ENCODE measurements at regions not wholly inside any gene's neighbourhood (a gene's known extent, or its start where the extent isn't known, plus 50 kb on each side); places are given as distances from the start of the nearest gene placed in this dataset.

DNA sequence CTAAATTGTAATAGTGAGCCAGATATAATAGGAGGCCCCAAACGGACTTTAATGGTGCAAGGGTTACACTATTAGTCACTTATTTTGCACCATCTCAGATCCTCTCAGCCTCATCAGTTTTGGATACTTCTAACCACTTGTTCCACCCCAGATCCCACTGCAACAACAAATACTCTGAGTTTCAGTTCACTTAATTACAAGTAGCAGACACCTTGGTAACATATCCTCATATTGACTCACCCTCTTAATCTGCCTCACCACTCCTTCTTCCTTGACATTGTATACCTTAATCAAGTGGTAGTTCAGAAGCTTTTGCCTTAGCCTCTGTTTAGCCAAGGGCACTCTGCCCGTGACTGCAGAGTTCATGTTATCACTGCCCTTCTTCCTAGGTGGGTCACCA lies 256.1 kb upstream of the UBASH3B start:
- no peak for DNase-seq

DNA sequence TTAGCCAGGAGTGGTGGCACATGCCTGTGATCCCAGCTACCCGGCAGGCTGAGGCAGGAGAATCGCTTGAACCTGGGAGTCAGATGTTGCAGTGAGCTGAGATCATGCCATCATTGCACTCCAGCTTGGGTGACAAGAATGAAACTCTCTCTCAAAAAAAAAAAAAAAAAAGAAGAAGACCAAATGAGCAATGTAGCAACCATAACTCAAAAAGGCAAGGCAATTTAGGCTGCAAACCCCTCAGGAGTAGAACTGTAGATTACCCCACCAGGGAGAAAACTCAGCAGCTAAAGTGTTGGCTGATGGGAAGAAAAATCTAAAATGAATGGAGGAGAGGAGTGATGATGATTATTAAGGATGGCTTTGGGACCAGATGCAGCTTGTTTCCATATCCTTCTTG lies 256.7 kb upstream of the UBASH3B start:
- DNase-seq: no peak

DNA sequence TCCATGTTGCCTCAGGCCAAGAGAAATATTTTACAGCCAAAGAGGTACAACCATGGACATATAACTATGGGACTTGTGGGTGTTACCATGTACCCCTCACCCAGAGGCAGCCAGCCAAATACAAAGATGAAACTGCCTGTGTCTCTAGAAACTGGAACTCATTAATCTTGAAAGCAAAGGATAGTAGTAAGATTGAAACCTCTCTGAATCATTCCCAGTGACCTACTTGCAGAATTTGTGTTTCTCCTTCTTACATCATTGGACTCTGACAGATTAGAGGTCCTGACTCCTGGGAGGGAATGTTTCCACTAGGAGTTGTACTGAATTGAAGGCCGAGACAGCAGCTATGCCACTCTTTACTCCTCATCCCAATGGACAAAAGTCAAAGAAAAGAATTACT lies 257.4 kb upstream of the UBASH3B start:
- DNase-seq: no peak

DNA sequence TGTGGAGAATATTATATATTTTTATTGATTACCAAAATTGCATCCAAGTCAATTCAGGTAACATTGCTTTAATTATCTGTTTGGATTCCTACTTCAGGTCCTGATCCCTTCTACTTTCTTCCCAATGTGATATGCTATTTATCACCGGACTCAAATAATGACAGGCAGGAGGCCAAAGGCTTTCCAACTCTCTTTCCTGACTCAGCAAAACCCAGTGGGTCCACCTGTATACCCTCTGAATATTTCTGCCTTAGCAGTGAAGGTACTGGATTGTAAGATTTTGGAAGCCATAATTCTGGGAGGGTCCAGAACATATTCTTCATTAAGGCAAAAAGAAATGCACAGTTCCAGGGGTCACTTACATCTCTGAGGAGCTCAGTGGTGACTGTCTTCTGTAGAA lies 260.2 kb upstream of the UBASH3B start:
- DNase-seq: no peak

DNA sequence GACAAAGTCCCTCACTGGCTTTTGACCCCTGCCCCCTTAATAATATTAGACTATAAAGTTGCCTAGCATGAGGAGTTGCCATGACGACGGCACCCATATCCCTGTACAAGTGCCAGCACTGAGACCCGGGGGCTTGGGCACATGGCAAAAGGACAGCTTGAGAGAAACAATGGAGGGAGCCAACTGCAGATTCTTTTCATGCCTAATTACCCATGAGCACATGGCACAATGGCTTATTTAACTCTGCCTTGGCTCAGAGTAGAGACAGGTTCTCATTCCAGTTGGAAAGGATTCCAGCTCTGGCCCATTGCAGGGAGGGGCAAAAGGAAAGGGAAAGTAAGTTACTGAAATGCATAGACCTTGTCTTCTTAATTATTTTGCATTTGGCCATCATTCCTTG lies 261.2 kb upstream of the UBASH3B start:
- DNase-seq: no peak

DNA sequence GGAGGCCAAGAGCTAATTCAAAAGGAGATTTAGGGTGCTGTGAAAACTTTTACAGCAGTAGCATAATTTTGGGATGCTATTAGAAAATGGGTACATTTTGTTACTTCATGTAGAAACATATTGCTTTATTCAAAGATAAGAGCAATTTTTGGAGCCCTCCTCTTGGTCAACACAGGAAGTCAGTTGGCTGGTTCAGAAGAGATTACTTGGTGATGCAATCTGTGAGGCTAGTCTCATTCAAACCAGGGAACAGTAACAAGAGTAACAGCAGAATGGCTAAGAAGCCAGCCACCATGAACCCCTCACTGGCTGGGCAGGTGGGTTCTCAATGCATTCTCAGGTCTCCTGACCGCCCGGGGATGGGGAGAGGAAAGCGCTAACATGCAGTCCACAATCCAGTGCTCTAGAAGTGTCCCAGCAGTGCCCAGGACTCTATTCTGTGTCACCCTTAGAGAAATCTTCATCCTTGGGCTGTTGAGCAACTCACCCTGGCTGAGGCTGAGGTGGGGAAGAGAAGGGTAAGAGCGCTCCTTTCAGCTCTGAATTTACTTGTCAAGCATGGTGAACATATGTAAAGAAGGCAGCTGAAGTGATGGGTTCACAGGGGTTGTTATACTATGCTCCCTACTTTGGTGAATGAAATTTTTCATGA lies 262.2 kb upstream of the UBASH3B start:
- no peak for DNase-seq

DNA sequence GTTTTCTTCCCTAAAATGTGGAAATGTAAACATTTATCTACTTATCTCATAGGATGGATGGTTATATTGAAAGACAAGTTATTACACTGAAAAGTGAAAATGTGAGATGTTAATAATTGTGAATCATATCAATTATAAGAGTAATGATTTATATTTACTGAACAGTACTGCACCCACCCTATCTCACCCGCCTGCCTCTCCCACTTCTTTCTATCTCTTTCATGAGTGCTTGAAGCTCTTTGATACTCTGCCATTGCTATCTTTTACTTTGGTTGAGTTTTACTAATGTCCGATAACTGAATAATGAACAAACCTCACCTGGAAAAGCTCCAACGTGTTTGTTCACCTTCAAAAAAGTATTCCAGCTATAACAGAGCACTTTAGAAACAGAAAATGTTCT lies 263.0 kb upstream of the UBASH3B start:
- DNase-seq: no peak

DNA sequence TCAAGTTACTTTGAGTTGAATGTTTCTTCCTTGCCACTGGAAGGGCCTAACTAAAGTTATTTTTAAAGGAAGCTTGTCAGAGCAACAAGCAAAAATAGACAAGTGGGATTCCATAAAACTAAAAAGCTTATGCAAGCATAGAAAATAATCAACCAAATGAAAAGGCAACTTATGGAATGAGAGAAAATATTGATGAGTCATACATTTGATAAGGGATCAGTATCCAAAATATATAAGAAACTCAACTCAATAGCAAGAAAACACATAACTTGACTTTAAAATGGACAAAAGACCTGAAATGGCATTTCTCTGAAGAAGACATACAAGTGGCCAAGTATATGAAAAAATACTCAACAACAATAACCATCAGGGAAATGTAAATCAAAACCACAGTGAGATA lies 264.5 kb upstream of the UBASH3B start:
- DNase-seq: no peak

DNA sequence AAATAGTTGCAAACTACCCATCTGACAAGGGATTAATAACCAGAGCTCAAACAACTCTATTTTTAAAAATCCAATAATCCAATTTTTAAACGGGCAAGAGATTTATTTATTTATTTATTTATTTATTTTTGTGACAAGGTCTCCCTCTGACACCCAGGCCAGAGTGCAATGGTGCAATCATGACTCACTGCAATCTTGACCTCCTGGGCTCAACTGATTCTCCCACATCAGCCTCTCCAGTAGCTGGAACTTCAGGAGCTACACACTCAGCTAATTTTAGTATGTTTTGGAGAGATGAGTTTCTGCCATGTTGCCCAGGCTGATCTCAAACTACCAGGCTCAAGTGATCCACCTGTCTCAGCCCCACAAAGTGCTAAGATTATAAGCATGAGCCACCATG lies 267.2 kb upstream of the BLID start:
- no peak for DNase-seq

DNA sequence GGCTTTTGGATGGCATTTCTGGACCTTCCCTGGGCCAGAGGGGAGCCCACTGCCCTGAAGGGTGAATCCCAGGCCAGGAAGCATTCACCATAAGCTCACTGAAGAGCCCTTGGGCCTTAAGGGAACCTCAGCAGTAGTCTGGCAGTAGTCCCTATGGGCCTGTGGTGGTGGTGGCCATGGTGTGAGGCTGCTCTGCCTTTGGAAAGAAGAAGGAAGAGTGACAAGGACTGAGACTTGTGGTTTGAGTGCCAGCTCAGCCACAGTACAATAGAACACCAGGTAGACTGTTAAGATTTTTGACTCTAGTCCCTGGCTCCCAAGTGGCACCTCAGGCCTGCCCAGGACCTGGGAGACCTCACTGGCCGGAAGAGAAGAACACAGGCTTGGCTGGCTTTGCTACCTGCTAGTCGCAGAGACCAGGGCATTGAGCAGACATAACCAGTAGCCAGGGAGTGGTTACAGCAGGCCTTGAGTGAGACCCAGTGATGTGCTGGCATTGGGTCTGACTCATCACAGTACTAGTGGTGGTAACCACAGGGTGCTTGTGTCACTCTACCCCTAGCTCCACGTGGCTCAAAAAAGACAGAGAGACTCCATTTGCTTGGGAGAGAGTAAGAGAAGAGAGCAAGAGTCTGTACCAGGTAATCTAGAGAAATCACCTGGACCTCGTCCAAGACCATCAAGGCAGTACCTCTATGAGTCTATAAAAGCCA lies 259.8 kb upstream of the BLID start:
- no peak for DNase-seq

DNA sequence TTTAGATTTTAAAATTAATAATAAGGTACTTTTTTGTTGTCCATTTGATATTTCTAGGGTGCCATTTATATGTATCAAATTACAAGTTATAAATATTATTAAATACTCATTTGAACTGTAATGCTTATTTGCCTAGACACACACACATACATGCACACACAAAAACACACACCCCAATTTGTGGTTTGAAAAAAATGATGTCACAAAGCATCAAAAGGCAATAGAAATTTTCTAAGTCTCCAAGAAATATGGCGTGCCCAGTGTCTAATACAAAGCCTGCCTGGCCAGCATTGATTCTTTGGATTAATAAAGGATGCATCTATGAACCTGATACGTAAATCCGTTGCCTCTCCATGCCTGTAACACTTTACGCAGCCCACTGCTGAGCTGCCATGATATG lies 252.8 kb upstream of the BLID start:
- no peak for DNase-seq

DNA sequence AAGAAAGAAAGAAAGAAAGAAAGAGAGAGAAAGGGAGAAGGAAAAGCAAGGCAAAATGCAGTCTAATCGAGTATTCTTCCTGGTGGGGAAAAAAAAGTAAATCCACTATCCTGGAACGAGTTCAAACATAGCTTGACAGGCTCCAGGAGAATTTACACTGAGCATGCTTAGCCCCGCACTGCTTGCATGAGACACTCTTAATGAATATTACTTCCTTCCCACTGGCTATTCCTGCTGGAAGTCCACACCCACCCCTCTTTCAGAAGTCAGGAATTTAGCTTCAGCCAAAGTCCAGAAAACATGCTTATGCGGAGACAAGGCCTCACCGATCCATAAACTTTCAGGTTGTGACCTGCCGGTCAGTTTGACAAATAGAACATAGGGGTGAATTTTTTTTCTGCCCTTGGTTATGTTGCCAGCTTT lies 251.8 kb upstream of the BLID start:
- peak; percentile 86 for DNase-seq

DNA sequence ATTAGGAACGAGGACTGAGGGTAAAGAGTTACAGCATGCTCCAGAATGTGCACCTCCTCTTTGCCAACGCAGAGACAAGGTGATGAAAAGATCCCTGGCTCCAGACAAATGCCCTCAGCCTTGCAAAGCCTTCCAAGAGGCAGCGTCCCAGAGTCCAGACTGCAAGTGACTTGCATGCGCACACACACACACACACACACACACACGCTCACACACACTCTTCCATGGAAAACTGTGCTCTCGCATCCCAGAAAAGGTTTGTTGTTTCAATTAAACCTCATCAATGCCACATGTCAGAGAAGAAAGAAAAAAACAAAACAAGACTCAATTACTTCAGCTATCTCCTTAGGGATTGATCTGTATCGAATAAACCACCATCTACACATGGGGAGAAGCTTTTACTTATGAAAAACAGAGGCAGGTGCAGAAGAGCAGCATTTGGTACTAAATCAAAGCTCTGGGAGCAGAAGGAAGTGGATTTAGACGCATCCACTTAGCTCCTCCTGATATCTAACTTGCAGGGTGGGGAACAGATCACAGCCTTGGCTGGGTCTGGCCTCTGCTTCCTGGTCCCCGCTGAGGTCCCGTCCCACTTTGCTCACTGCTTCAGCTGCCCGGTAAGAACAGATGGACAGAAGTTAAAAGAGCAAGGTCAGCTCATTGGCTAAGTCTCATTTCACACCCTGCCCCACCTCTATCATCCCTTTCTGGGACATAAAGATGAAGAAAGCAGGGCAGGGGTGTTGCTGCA lies 249.8 kb upstream of the BLID start:
- no peak for DNase-seq

DNA sequence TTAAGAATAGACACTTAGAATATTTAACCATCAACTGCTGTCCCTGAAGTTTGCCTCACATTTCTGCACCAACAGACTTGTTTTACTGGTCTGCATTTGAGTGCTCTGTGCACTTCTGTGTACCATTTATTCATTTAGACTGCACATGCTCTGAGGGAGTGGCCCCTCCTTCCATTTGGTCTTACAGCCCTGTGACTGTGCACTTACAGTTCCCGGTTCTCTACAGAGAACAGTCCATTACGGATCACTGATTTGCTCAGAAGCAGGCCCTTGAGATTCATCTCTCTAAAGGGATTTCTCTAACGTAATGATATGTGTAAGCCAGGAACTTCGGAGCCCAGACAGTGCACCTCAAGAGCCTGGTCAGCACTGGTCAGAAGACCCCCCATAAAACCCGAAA lies 247.3 kb upstream of the BLID start:
- DNase-seq: no peak

DNA sequence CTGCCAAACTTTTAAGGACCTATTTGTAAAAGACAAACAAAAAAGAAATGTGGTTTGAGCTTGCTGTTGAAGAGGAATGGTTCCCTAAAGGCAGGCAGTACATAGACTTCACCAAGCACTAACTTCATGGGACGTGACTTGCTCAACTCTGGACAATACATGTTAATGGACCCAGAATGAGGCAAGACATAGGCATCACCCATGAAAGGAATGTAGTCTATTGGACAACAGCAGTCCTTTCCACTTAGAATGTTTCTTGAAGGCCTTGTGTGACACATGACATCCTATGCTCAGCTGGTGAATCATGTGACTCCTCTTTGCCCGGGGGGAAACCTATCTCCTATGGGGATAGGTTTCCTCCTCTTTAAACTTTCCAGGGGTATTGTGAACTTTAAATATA lies 246.4 kb upstream of the BLID start:
- DNase-seq: no peak

DNA sequence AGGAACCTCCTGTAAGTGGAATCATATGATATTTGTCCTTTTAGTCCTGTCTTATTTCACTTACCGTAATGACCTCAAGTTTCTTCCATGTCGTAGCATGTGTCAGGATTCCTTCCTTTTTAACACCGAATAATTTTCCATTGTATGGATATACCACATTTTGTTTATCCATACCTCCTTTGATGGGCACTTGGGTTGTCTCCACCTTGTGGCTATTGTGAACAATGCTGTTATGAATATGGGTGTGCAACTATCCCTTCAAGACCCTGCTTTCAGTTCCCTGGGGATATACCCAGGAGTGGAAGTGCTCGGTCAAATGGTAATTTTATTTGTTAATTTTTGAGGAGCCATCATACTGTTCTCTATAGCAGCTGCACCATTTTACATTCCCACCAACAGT lies 244.9 kb upstream of the BLID start:
- DNase-seq: no peak

DNA sequence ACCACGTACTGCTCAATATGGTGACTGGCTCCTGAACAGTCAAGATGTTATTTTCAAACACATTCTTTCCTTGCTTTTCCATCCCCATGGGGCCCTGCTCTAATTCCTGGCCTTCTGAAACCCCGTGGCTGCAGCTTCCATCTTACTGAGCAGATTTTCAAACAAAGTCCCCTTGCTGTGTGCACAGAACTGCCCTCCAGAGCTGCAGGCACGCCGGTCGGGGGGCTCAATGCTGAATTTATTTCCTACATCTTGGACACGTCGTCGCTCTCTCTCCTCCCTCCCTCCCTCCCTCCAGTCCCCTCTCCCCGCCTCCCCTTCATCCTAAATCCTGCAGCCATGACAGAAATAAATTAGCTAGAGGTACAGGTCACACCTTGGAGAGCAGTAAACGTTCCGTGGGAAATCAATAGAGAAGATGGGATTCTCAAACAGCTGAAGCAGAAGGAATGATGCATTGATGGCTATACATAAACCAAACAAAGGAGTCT lies 243.1 kb upstream of the BLID start:
- DNase-seq: no peak

DNA sequence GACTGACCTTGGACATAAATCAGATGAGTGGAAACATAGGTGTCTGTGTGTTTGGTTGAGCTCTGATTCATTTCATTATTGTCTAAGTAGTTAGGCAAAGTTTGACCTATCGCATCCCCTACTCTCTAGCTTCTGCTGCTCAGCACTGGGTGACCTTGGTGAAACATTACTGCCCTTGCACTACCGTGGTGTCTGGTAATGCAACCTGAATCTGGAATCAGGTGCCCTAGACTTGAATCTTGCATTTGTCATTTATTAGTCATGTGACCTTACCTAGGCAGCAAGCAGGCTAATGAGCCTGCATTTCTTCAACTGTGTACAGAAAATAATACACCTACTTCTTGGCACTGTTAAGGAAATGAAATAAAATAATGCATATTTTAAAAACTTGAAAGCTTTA lies 242.3 kb upstream of the BLID start:
- no peak for DNase-seq

DNA sequence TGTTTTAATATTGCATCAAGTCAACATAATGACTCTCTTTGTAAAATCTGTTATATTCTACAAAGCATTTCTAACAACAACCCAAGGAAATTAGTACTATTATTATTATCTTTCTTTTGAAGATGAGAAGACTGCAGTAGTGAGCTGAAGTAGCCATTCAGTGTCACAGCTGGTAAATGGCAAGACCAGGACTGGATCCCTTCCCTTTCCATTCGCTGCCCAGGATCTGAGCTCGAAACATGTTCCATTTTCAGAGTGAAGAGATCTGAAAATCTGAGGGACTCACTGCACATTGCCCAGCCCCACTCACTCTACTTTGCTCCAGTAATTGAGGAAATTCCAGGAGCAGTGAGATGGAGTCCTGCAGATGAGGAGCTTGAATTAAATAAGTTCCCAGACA lies 240.0 kb upstream of the BLID start:
- no peak for DNase-seq

DNA sequence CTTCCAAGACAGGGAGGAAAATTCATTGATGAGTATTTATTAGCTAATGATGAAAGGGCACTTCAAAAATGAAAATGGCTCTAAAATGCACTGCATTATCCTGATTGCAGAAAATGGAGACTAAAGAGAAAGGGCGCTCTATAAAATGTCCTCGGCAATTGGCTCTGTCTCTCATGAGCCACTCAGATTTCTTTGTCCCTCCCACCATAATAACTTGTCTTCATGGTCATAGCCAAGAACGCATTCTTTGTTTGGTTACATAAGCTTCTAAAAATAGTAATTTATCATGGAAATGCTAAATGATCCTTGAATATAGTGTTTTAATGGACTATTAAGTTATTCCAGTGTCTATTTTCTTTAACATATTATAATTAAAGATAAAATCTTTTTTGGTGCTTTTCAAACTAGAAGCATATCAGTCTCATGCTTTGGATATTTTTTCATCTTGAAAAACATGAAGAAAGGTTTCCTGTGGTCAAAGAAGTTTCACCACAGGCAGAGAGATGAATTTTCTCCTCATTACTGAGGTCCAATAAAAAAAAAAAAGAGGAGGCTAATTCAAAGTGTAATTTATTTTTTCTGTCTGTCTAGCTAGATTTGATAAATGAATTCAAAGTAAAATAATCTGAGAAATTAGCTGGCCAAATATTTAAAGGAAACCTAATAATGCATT lies 238.1 kb upstream of the BLID start:
- no peak for DNase-seq

DNA sequence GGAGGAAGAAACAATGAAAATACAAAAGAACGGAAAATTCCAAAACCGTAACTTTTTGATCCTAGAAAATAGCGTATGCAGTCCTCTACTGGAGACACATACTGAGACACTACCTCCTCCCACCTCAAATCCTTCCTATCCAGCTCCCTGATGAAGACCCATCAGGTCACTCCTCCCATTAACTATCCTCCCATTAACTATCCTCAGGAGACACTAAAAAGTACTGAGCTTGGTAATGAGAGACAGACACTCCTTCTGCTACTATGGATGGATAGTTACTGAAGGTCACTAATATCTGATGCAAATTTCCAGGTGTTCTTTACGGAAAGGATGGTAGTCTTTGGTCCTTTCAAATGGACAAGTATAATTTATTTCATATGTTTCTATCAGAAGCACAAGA lies 237.5 kb upstream of the BLID start:
- DNase-seq: no peak

DNA sequence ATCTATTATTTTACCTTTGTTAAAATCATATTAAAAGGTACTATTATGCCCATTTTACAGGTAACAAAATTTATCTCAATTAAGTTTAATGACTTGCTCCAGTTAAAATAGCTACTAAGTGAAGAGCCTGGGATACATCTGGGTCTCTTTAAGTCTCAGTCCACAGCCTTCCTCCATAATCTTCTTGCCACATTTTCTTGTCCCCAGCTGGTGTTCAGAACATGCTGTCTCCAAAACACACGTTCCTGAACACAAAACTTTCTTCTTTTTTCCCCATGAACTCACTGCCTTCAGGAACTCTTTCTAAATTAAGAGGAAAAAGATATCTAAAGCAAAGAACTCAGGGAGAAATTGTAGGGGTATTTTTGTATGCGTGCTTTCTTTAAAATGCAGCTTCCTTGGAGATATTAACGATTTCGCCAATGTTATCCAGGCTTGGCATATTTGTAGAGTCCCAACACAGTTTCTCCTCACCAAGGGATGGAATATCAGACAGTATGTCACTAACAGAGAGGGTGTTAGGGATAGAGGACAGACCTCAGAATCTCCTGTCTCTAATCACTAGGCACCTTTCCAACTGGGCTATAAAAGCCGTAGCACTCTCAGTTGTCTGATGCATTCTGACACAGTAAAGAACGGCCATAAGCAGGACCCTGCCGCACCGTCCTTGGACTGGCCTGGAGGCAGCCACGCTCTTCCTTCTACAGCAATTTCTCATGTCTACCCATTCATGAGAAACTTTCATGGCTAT lies 232.8 kb upstream of the BLID start:
- DNase-seq: no peak
